Naive thymus-derived CD4-positive, alpha-beta T cell (primary cell): ENCODE measurements at regions not wholly inside any gene's neighbourhood (a gene's known extent, or its start where the extent isn't known, plus 50 kb on each side); places are given as distances from the start of the nearest gene placed in this dataset.
"Not testable (repeated sequence)": the region's sequence is repeated elsewhere in the genome, so short reads cannot be mapped to it uniquely, and the experiment has no call there.

Source experiments
- ATAC-seq: fragments of 150-1000 bp; cut with Tn5 transposase; 2 replicates; pipeline ENCODE4 v1.10.0; 2021; ENCODE audit warnings: mild to moderate bottlenecking, moderate library complexity
- CTCF ChIA-PET: fragments of 350-600 bp; sonication (Branson Sonifier 250); formaldehyde crosslinking; loops from one replicate; lab custom pipeline; 2021; ENCODE audit warnings: antibody characterized with exemption; lab: Charles Lee
- POLR2A ChIA-PET: fragments of 350-600 bp; sonication (Branson Sonifier 250); formaldehyde crosslinking; loops from one replicate; lab custom pipeline; 2021; ENCODE audit warnings: antibody characterized with exemption, inconsistent platforms; lab: Charles Lee
- DNase-seq, 9 donors: peaks; one replicate each; pipeline versions ENCODE4 v3.0.0 to v3.0.0-alpha.2; 2020 to 2022; ENCODE audit warnings: mixed read lengths in 1 of 9
- H3K27ac ChIP-seq: one replicate; pipeline ENCODE4 v1.7.0; 2013; ENCODE audit warnings: mild to moderate bottlenecking, low read depth, low read length, moderate library complexity
- H3K27me3 ChIP-seq, 2 donors: one replicate each; pipeline ENCODE4 v1.7.0; 2013; ENCODE audit warnings: low read length in 2 of 2, mild to moderate bottlenecking in 2 of 2, moderate library complexity in 2 of 2; ENCODE audit not compliant: control insufficient read depth in 2 of 2, insufficient read depth in 2 of 2
- H3K36me3 ChIP-seq, 3 experiments: 1 replicate in 2 of 3; 2 replicates in 1 of 3; pipeline ENCODE4 v1.7.0; 2013; ENCODE audit warnings: low read length in 3 of 3, mild to moderate bottlenecking in 3 of 3, moderate library complexity in 1 of 3; ENCODE audit not compliant: insufficient read depth in 3 of 3, control insufficient read depth in 2 of 3
- H3K4me1 ChIP-seq, 2 donors: one replicate each; pipeline ENCODE4 v1.7.0; 2013; ENCODE audit warnings: low read length in 2 of 2, mild to moderate bottlenecking in 2 of 2, moderate library complexity in 1 of 2; ENCODE audit not compliant: control insufficient read depth in 2 of 2, insufficient read depth in 2 of 2
- H3K4me3 ChIP-seq: 2 replicates; pipeline ENCODE4 v1.7.0; 2013; ENCODE audit warnings: mild to moderate bottlenecking, low read length
- H3K9me3 ChIP-seq, 3 experiments: 1 replicate in 2 of 3; 2 replicates in 1 of 3; pipeline ENCODE4 v1.7.0; 2013; ENCODE audit warnings: low read length in 3 of 3; ENCODE audit not compliant: control insufficient read depth in 2 of 3
- H3K27ac Mint-ChIP-seq, 9 donors: one replicate each; pipeline ENCODE4 v1.8.0; 2020 to 2022; ENCODE audit warnings: mixed read lengths in 9 of 9, mild to moderate bottlenecking in 8 of 9, moderate library complexity in 5 of 9, inconsistent platforms in 2 of 9
- H3K27me3 Mint-ChIP-seq, 5 donors: one replicate each; pipeline ENCODE4 v1.8.0; 2021 to 2022; ENCODE audit warnings: mixed read lengths in 5 of 5, mild to moderate bottlenecking in 1 of 5
- H3K36me3 Mint-ChIP-seq, 5 donors: one replicate each; pipeline ENCODE4 v1.8.0; 2020 to 2022; ENCODE audit warnings: mixed read lengths in 5 of 5, mild to moderate bottlenecking in 3 of 5, inconsistent platforms in 1 of 5
- H3K4me1 Mint-ChIP-seq, 7 donors: one replicate each; pipeline ENCODE4 v1.8.0; 2020 to 2022; ENCODE audit warnings: mixed read lengths in 7 of 7, mild to moderate bottlenecking in 3 of 7, inconsistent platforms in 1 of 7
- H3K4me3 Mint-ChIP-seq, 10 donors: one replicate each; pipeline ENCODE4 v1.8.0; 2020 to 2022; ENCODE audit warnings: mild to moderate bottlenecking in 10 of 10, mixed read lengths in 10 of 10, moderate library complexity in 6 of 10, inconsistent platforms in 2 of 10
- H3K9me3 Mint-ChIP-seq, 11 donors: one replicate each; pipeline ENCODE4 v1.8.0; 2020 to 2022; ENCODE audit warnings: mixed read lengths in 11 of 11, mild to moderate bottlenecking in 4 of 11, inconsistent platforms in 1 of 11, moderate library complexity in 1 of 11
- intact Hi-C, 2 donors: fragments of 100-400 bp; cut with micrococcal nuclease; formaldehyde crosslinking; loops; one replicate each; pipeline ENCODE4 v1.15.1; 2023

- intact Hi-C loops = no loop called here
- H3K4me1 Mint-ChIP-seq = peaks cover 0 to 14% (median 6%) of the 10 kb centered on the region in 7 donors
- no peak overlapping the region for H3K27ac Mint-ChIP-seq
- no peaks in the 10 kb centered on the region for H3K9me3 Mint-ChIP-seq
- H3K9me3 ChIP-seq = no peaks in the 10 kb centered on the region
- ChIA-PET CTCF (no interaction called here), POLR2A (no interaction called here)
- H3K4me1 ChIP-seq = no peaks in the 10 kb centered on the region
- H3K4me3 ChIP-seq = no peak overlapping the region
- H3K27me3 Mint-ChIP-seq = peaks cover 4 to 18% (median 7%) of the 10 kb centered on the region in 5 donors
- no peaks in the 10 kb centered on the region for H3K27me3 ChIP-seq
- H3K27ac ChIP-seq = no peak overlapping the region
- DNase-seq = no peak
- H3K36me3 ChIP-seq = no peaks in the 10 kb centered on the region
- no peaks in the 10 kb centered on the region for H3K36me3 Mint-ChIP-seq
- ATAC-seq = no peak
- H3K4me3 Mint-ChIP-seq = no peak overlapping the region
These were observed 99.4 kb upstream of the CCDC91 start for GRCh38 chr12:28090835-28091234.

- DNase-seq = no peak
- Mint-ChIP-seq H3K9me3 (no peaks in the 10 kb centered on the region), H3K4me1 (peaks cover 0 to 14% (median 4%) of the 10 kb centered on the region in 7 donors), H3K27me3 (peaks cover 0 to 6% (median 4%) of the 10 kb centered on the region in 5 donors), H3K36me3 (no peaks in the 10 kb centered on the region), H3K4me3 (no peak overlapping the region), H3K27ac (no peak overlapping the region)
- CTCF ChIA-PET = no interaction called here
- Histone ChIP-seq H3K27me3 (no peaks in the 10 kb centered on the region), H3K9me3 (no peaks in the 10 kb centered on the region), H3K4me3 (no peak overlapping the region), H3K4me1 (no peaks in the 10 kb centered on the region), H3K36me3 (no peaks in the 10 kb centered on the region), H3K27ac (no peak overlapping the region)
- intact Hi-C loops = no loop called here
- no peak for ATAC-seq
- POLR2A ChIA-PET = no interaction called here
These were observed 97.9 kb upstream of the CCDC91 start for GRCh38 chr12:28092396-28092795.

- Histone ChIP-seq H3K27me3 (no peaks in the 10 kb centered on the region), H3K4me3 (no peak overlapping the region), H3K27ac (no peak overlapping the region), H3K36me3 (no peaks in the 10 kb centered on the region), H3K9me3 (no peaks in the 10 kb centered on the region), H3K4me1 (no peaks in the 10 kb centered on the region)
- Mint-ChIP-seq H3K9me3 (no peaks in the 10 kb centered on the region), H3K36me3 (peaks cover 0 to 7% (median 0%) of the 10 kb centered on the region in 5 donors), H3K4me1 (no peaks in the 10 kb centered on the region), H3K4me3 (no peak overlapping the region), H3K27ac (no peak overlapping the region), H3K27me3 (peaks cover 0 to 9% (median 4%) of the 10 kb centered on the region in 5 donors)
- POLR2A ChIA-PET = interaction anchor here (0.6 kb wide), 1 partner anchor 787 kb away, joined by 3 read pairs; no protein-coding TSS in a partner anchor
- intact Hi-C loops = no loop called here
- CTCF ChIA-PET = no interaction called here
- DNase-seq (no peak), ATAC-seq (no peak)
These were observed 93.6 kb upstream of the CCDC91 start for GRCh38 chr12:28096649-28097048.

- Mint-ChIP-seq H3K4me1 (no peaks in the 10 kb centered on the region), H3K27ac (no peak overlapping the region), H3K27me3 (peaks cover 0 to 9% (median 3%) of the 10 kb centered on the region in 5 donors), H3K36me3 (peaks cover 0 to 7% (median 0%) of the 10 kb centered on the region in 5 donors), H3K9me3 (no peaks in the 10 kb centered on the region), H3K4me3 (no peak overlapping the region)
- H3K4me1 ChIP-seq = no peaks in the 10 kb centered on the region
- H3K4me3 ChIP-seq = no peak overlapping the region
- POLR2A ChIA-PET = interaction anchor here (0.6 kb wide), 1 partner anchor 788 kb away, joined by 3 read pairs; no protein-coding TSS in a partner anchor
- no peaks in the 10 kb centered on the region for H3K9me3 ChIP-seq
- no peak overlapping the region for H3K27ac ChIP-seq
- H3K36me3 ChIP-seq = no peaks in the 10 kb centered on the region
- no peak for DNase-seq
- H3K27me3 ChIP-seq = no peaks in the 10 kb centered on the region
- no peak for ATAC-seq
- intact Hi-C loops = no loop called here
- CTCF ChIA-PET = no interaction called here
These were observed 93.0 kb upstream of the CCDC91 start for GRCh38 chr12:28097221-28097620.

DNA sequence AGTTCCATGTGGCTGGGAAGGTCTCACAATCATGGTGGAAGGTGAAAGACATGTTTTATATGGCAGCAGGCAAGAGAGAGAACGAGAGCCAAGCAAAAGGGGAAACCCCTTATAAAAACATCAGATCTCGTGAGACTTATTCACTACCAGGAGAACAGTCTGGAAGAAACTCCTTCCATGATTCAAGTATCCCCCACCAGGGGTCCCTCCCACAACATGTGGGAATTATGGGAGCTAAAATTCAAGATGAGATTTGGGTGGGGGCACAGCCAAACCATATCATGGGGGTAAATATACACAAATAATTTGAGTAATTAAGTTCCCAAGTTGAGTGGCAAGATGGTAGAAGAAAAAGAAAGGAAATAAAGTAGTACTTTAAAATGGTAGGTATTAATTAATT is 91.0 kb upstream of the CCDC91 start:
- CTCF ChIA-PET, H3K9me3 Mint-ChIP-seq, H3K4me1 Mint-ChIP-seq, H3K27ac Mint-ChIP-seq, H3K36me3 ChIP-seq, intact Hi-C loops, H3K4me3 Mint-ChIP-seq, POLR2A ChIA-PET, H3K36me3 Mint-ChIP-seq, H3K4me1 ChIP-seq, H3K27me3 Mint-ChIP-seq, ATAC-seq, H3K27ac ChIP-seq, DNase-seq, H3K9me3 ChIP-seq, H3K27me3 ChIP-seq, H3K4me3 ChIP-seq: not testable (repeated sequence)

DNA sequence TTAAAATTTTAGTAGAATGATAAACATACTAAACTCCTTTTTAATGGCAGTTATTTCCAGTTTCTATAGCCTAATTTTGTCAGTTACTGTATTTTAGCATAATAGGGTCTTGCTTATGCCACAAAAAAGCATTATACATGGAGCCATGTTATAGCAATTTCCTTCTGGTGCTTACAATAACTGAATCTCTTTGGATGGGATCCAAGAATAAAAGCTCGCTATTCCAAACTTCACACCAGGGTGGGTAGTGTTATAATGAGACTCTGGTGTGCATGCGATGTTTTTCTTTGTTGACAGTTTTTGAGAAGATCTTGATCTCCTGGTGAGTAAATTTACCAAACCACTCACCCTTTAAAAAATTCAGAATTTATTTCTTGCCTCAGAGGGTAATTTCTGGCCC is 90.4 kb upstream of the CCDC91 start:
- Histone ChIP-seq H3K36me3 (no peaks in the 10 kb centered on the region), H3K4me1 (no peaks in the 10 kb centered on the region), H3K9me3 (no peaks in the 10 kb centered on the region), H3K4me3 (no peak overlapping the region), H3K27ac (no peak overlapping the region), H3K27me3 (no peaks in the 10 kb centered on the region)
- Mint-ChIP-seq H3K4me3 (no peak overlapping the region), H3K27me3 (peaks cover 0 to 9% (median 3%) of the 10 kb centered on the region in 5 donors), H3K27ac (no peak overlapping the region), H3K9me3 (no peaks in the 10 kb centered on the region), H3K36me3 (peaks cover 0 to 7% (median 0%) of the 10 kb centered on the region in 5 donors), H3K4me1 (no peaks in the 10 kb centered on the region)
- ATAC-seq (no peak), DNase-seq (no peak)
- CTCF ChIA-PET = no interaction called here
- intact Hi-C loops = no loop called here
- POLR2A ChIA-PET = no interaction called here

DNA sequence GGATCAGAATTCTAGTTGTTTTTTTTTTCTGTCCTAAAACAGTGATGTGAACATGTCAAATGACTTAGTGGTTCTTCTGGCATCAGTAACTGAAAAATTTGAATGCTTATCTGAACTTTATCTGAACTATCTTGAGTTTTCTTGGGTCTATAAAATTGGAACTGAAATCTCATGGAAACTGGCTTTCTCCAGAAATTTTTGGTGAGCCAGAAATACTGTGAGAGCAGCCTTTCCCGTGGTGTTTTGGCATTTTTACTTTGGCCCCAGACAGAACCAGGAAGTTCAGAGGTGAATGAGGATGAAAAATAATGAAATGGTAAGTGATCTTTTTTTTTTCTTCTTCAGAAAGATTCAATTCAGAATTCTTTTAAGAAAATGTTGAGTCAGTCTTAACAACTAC is 89.5 kb upstream of the CCDC91 start:
- H3K27me3 ChIP-seq = no peaks in the 10 kb centered on the region
- no peak overlapping the region for H3K27ac ChIP-seq
- H3K4me1 Mint-ChIP-seq = no peaks in the 10 kb centered on the region
- H3K4me3 ChIP-seq = no peak overlapping the region
- ATAC-seq = no peak
- ChIA-PET CTCF (no interaction called here), POLR2A (no interaction called here)
- peaks cover 0 to 7% (median 0%) of the 10 kb centered on the region in 5 donors for H3K36me3 Mint-ChIP-seq
- H3K27me3 Mint-ChIP-seq = peaks cover 0 to 9% (median 3%) of the 10 kb centered on the region in 5 donors
- no peak overlapping the region for H3K27ac Mint-ChIP-seq
- intact Hi-C loops = no loop called here
- no peak overlapping the region for H3K4me3 Mint-ChIP-seq
- H3K36me3 ChIP-seq = no peaks in the 10 kb centered on the region
- no peak for DNase-seq
- no peaks in the 10 kb centered on the region for H3K4me1 ChIP-seq
- no peaks in the 10 kb centered on the region for H3K9me3 Mint-ChIP-seq
- no peaks in the 10 kb centered on the region for H3K9me3 ChIP-seq
